H1 (cell line): ENCODE measurements at regions not wholly inside any gene's neighbourhood (a gene's known extent, or its start where the extent isn't known, plus 50 kb on each side); places are given as distances from the start of the nearest gene placed in this dataset.

ENCODE experiments used
- SP4 ChIP-seq: IDR thresholded peaks from 2 replicates; pipeline ENCODE4 v1.6.1; 2012; ENCODE audit warnings: low read length, inconsistent platforms
- TAF1 ChIP-seq: IDR thresholded peaks from 2 replicates; pipeline ENCODE4 v1.6.1; 2011; ENCODE audit warnings: mild to moderate bottlenecking, low read depth, low read length
- ZNF274 ChIP-seq: IDR thresholded peaks from 2 replicates; pipeline ENCODE4 v1.7.0; 2012; ENCODE audit warnings: low read length, borderline replicate concordance; ENCODE audit errors: extremely low read depth
- TF ChIP-seq, protein P1 (sequence below), 3 experiments: IDR thresholded peaks; 1 replicate in 2 of 3; 2 replicates in 1 of 3; pipeline versions ENCODE4 v1.5.1 to v1.6.1; 2011; ENCODE audit warnings: low read length in 3 of 3, mild to moderate bottlenecking in 3 of 3, inconsistent platforms in 2 of 3, low read depth in 1 of 3, moderate library complexity in 1 of 3; ENCODE audit not compliant: insufficient read depth in 1 of 3; ENCODE audit errors: control extremely low read depth in 1 of 3

DNA sequence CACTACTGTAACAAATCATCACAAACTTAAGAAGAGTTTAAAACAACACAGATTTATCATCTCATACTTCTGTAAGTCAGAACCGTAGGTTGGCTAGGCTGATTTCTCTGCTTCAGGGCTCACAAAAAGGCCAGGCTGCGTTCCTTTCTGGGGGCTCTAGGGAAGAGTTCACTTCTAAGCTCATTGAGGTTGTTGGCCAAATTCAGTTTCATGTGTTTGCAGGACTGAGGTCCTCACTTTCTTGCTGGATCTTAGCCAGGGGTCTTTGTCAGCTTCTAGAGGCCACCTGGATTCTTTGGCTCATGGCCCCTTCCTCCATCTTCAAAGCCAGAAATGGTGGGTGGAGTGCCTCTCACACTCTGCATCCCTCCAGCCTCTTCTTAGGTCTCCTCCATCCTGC is 76.0 kb downstream of the ACTBL2 start (continued):
- TF ChIP-seq, protein P1, sequence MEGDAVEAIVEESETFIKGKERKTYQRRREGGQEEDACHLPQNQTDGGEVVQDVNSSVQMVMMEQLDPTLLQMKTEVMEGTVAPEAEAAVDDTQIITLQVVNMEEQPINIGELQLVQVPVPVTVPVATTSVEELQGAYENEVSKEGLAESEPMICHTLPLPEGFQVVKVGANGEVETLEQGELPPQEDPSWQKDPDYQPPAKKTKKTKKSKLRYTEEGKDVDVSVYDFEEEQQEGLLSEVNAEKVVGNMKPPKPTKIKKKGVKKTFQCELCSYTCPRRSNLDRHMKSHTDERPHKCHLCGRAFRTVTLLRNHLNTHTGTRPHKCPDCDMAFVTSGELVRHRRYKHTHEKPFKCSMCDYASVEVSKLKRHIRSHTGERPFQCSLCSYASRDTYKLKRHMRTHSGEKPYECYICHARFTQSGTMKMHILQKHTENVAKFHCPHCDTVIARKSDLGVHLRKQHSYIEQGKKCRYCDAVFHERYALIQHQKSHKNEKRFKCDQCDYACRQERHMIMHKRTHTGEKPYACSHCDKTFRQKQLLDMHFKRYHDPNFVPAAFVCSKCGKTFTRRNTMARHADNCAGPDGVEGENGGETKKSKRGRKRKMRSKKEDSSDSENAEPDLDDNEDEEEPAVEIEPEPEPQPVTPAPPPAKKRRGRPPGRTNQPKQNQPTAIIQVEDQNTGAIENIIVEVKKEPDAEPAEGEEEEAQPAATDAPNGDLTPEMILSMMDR (IDR thresholded peaks at IDR 0.05; ENCODE audit: control extremely low read depth in 1 of 3, insufficient read depth in 1 of 3, low read depth in 1 of 3, low read length in 3 of 3) = no peak
- TF ChIP-seq SP4 (no peak), TAF1 (no peak), ZNF274 (no peak)
